GM19438 (cell line): ENCODE measurements at regions not wholly inside any gene's neighbourhood (a gene's known extent, or its start where the extent isn't known, plus 50 kb on each side); places are given as distances from the start of the nearest gene placed in this dataset.

Source experiments
- ATAC-seq: cut with Tn5 transposase; IDR thresholded peaks from one replicate; pipeline ENCODE4 v1.9.1; 2021; ENCODE audit warnings: low read depth; ENCODE audit not compliant: unreplicated experiment

DNA sequence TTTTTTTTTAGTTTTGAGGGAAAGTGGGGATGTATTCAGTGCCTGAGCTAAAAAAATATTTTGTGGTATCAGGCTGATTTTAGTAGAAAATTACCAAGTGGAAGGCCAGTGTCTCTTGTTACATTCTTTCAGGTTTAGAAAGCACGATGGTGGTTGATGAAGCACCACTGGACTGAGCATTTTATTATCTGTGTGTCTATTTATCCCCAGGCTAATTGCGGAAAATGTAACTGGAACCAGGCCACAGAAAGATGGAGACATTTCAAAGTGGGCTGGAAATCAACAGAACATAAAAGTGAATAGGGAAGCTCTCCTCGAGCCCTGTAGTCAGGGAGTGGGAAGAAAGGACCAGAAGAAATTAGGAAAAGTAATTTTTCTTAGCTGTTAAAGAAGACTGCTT, 261.0 kb downstream of the STK31 start:
- ATAC-seq = no peak

DNA sequence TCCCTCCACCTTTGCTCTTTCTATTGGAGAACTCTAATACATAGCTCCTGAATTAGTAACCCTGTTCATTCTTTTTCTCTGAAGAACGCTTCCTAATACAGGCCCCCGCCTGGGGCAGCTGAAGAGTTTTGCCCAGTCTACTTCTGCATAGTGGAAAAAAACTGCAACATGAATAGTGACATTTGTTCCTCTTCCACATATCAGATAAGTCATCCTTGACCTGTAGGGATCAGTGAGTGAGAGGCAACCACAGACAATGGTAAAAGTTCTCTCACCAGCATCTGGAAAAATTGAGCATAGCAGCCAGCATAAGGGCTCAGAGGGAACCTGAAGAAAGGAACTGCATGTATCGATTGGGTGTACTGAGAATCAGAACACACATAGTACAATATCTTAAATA, 262.0 kb downstream of the STK31 start:
- ATAC-seq = no peak

DNA sequence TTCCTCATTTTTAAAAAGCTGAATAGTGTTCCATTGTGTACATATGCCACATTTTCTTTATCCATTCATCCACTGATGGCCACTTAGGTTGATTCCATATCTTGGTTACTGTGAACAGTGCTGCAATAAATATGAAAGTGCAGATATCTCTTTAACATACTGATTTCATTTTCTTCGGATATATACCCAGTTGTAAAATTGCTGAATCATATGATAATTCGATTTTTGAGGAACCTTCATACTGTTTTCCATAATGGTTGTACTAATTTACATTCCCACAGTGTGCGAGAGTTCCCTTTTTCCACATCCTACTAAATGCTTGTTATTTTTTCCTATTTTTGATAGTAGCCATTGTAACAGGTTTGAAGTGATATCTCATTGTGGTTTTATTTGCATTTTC, 263.2 kb downstream of the STK31 start:
- no peak for ATAC-seq

DNA sequence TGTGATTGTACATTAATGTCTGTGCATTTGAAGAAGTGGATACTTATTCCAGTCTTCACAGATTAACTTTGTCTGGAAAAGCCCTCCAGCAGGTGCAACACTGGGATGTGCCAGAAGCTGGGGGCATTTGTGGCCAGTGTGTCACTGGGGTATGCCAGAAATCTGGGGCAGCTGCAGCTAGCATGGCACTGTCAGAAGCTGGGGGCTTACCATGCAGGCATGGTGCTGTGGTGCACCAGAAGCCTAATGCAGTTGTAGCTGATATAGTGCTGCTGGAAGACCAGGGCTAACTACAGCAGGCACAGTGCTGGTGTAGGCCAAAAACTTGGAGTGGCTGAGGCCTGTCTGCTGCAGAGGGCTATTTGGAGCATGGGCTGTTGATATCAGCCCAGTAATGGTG, 270.1 kb downstream of the STK31 start:
- ATAC-seq = no peak

DNA sequence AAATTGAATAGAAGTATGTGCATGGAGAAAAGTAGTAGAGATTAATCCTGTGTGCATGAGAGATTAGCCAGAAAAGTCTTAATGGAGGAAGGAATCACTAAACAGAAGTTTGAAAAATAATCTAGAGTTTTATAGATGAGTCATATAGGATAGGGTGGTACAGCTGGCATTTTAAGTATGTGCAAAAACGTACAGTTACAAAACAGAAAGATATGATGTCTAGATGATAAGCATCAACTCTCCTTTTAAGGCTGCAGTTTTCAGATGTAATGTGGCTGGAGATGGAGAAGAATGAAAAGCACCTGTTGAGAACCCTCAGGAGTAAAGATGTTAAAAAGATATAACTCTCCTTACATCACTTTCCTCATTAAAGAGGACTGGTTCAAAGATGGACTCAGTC, 271.3 kb downstream of the STK31 start:
- no peak for ATAC-seq

DNA sequence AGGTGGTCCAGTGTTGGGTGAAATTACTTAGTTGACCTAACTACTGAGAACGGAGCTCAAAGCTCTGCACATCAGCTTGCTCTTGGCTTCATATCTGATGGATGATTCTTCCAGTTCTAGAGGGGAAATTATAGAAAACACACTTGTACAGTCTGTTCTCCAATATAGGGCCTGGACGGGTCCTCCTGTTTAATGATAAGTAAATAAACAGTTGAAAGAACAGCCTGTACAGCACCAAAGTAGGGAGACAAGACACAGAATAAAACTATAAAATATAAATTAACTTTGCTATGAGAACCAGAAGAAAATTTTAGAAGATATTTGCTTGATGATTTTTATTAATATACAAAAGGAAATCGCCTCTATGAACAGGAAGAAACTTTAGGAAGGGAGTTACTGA, 271.7 kb downstream of the STK31 start:
- no peak for ATAC-seq

DNA sequence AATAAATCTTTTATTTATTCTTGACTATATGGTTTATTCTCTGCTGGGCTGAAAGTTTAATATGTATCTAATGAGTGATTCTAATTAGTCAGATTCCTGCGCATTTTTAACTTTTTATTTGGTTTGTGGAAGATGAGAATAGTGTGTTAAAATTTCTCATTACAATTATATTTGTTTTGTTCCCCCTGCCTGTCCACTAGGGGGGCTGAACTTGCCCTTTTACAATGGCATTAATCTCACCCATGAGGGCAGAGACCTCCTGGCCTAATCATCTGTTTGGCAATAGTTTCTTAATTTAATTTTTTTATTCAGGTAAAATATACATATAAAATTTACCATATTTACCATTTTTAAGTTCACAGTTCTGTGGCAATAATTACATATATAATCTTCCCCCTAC, 278.5 kb upstream of the NPY start:
- ATAC-seq = no peak

DNA sequence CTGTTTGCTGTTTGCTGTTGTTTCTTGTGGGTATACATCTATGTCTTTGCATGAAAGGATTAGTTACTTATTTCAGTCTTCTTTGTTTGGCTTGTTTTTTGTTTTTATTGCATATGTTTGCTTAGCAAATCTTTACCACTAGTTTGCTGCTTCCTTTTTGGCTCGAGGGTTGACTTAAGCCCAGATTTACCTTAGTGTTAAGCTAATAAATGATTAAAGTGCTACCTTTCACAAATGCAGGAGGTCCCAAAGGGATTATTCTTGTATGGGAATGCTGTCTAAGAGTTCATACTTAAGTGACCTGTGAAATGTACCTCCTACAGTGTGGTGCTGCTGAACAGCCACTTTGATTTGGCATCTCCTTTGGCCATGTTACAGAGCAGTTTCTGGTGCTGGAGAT, 273.5 kb upstream of the NPY start:
- ATAC-seq = no peak

DNA sequence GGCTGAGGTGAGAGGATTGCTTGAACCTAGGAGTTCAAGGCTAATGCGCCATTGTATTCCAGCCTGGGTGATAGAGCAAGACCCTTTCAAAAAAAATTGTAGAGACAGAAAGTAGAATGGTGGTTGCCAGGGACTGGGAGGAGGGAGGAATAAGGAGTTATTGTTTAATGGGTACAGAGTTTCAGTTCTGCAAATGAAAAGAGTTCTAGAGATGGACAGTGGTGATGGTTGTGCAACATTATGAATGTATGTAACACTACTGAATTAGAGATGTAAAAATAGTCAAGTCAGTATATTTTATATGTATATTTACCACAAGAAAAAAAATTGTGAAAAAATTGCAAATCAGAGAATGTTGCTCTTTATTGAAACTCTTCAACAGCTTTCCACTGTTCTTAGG, 266.5 kb upstream of the NPY start:
- ATAC-seq = no peak

DNA sequence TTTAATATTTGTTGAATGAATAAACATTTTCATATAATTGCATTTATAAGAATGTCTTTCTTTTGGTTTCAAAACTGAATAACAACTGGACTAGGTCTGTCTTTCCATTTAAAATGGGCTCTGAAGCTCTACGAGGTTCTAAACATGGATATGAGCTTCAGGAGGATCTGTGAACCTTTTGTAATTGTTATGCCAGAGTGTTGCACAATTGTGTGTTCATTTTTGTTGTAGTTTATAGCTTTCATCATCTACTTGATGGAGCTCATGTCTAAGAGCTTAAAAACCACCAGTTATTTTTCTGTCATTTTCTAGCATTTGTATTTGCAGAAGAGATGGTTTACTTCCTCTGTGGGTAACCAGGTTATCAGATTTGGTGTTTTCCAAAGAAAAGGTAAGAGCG, 265.7 kb upstream of the NPY start:
- ATAC-seq = no peak

DNA sequence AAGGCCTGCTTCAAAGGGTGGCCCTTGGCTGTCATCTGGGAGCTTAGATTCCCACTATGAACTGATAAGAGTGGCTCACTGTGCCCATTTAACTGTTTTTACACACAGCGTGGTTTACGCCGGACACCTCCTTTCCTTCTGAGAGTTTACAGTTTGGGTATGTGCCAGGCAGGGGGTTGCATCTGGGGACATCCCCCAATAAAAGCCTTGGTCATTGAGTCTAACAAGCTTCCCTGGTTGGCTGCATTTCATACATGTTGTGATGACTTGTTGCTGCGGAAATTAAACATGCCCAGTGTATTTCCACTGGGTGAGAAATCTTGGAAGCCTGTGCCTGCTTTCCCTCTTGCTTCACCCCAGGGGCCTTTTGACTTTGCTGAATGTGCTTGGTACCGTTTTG, 264.1 kb upstream of the NPY start:
- ATAC-seq = no peak

DNA sequence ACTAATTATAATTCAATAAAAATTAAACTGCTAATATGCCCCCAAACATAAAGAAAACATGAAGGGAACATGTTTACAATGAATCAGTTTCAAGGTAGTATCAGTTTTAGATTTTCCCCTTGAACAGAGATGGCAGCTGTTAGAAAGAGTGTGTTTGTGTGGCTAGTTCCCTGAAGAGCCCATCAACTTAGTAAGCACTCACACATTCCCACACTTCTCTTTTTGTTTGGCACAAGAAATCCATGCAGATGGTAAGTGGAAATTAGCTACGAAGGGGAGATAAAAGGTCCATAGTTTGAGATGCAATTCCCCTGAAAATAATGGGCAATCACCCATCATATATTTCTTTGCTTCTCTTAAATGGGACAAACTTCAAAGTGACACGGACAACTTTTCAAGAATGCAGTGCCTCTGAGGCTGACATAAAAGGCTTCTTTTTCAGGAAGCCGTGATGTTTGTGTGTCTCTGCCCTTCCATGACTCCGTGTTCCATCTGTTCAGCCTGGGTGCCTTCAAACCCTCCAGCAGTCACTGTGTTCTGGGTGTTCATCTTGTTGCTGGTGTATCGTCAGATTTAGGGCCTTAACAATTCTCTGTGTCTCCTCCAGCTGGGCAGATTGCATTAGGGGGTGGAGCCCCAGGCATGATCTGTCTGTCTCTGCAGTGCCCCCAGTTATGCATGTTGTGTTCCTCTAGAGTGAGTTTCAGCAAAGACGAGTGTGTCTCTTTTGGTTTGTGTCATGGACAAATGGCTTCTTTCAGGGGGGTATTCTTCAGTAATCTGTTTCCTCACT, 259.5 kb upstream of the NPY start:
- no peak for ATAC-seq

DNA sequence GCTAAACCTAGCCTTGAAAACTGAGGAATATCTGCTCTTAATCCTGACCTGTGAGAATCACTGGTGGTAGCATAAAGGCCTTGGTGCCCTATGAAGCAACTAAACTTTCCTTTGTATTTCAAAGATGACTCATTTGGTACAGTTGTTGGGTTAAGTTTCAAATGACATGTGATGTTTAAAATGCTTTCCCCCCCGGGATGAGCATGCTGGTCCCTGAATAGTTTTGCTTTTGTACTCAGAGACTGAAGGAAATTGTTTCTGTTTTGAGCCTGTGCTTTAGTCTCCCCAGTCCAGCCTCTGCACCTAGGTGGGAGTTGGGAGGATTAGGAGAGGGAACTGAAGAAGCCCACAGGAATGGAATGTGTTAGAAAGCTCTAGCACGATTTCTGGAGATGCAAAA, 258.9 kb upstream of the NPY start:
- ATAC-seq = no peak

DNA sequence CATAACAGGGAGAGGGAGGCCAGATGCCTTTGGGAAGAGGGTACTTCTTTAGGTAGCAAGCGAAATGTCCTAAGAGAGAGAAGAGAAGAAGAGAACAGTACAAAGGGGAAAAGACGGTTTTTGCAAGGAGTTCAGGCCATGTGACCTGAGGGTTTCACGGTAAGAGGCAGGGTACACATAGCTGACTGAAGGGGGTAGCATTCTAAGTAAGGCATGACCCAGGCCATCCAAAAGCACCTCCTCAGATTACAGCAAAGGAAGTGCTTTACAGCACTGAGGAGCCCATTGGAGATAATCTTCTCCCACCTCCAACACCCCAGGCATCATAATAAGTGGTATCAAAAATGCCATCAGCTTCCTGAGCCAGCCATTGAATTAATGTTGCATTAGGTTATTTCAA, 258.2 kb upstream of the NPY start:
- ATAC-seq = no peak

DNA sequence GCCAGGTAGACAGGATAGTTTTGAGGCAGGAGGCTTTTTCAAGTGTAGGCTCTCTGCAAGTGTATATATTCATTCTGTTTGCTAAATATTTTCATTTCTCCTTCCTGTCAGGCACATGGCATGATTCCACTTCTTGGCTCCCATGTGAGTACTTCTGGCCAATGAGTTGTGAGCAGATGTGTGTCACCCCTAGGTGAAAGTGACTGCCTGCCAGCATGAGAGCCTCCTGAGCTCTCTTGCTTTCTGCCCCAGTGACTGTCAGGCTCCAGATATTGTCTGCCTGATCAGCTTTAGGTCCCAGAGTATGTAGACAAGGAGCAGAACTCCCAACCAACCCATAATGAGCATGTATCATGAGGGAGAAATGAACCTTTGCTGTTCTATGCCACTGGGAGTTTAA, 257.6 kb upstream of the NPY start:
- no peak for ATAC-seq

DNA sequence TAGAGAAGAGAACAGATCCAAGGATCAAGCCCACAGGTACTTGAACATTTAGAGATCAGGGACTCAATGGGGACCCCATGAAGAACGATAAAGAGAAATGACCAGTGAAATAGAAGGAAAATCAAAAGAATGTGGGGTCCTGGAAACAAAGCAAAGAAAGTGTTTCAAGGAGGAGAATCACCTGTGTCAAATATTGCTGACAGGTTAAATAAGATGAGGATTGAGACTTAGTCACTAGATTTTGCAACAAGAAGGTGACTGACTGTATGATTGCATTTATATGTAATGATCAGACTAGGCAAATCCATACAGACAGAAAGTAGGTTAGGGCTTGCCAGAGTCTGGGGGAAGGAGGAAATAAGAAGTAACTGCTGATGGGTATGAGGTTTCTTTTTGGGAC, 254.9 kb upstream of the NPY start:
- ATAC-seq = no peak

DNA sequence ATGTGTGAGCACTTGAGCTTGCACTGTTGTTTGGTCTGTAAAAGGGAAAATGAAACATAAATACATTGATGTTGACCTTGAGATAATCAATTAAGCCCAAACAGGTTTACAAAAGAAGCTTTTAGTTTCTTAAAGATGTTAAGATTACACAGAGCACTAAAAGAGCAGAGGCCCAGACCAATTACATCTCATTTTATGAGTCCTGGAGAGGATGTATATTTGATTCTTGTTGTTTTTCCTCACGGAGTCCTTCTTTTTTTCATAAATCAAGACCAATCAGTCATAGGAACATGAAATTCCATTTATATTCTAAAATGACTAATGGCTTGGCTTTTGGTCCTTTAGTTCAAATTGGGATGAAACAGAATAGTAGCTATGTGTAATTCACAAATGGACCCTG, 249.7 kb upstream of the NPY start:
- no peak for ATAC-seq

DNA sequence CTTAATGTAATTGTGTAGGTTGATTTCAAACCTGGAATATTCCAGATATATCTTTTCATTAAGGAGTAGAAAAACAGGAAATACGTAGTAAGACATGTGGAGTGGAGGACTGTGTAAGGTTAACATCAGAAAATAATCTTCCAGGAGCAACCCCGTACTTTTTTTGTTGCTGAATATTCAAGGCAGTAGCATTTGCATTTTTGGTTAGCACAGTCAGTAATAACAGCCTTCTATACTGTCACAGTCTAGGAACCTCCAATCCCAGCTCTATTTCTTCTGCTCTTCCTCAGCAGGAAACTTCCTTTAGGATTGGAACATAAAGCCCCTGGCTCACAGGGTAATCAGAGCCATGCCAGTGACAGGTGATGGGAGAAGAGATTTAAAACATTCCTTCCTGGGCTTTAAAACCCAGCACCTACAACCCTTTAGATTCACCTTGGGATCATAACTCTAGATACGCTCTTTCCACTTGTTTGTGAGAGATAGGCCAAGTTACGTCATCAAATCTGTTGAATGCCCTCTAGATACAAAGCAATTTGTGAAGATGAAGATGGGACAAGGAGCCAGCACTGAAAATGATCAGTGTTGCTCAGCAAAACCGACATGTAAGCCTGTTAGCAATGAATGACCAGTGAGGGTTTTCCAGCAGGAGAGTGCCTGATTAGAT, 248.5 kb upstream of the NPY start:
- no peak for ATAC-seq

DNA sequence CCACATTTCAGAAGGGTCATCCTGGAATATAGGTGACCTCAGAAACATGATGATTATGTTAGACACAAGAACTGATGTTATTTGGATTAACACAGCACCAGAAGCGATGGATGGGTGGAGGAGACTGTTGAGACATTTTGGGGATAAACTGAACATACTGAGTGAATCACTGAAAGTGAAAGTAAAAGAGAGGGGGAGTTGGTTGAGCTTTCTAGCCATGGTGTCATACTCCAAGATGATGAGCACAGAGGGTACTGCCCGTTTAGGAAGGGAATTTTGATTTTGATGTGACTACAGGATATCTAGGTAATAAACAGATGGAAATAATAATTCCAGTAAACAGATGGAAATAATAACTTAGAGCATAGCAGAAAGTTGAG, 248.0 kb upstream of the NPY start:
- no peak for ATAC-seq

DNA sequence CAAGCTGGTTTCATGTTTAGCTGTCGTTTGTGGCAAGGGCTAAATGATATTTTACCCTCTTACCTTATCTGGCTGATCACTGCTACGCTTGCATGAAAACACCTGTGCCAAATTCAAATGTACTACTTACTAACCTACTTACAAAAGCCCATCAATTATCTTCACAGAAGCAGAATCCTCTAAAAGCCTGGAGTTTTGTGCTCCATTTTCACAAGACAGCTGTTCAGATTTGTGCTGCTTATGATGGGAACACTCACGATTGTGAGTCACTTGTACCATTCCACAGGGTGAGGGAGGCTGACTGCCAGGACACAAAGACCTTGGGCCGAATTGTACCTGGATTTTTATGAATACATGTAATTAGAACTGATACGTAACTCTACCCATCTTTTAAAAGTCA, 245.0 kb upstream of the NPY start:
- no peak for ATAC-seq

DNA sequence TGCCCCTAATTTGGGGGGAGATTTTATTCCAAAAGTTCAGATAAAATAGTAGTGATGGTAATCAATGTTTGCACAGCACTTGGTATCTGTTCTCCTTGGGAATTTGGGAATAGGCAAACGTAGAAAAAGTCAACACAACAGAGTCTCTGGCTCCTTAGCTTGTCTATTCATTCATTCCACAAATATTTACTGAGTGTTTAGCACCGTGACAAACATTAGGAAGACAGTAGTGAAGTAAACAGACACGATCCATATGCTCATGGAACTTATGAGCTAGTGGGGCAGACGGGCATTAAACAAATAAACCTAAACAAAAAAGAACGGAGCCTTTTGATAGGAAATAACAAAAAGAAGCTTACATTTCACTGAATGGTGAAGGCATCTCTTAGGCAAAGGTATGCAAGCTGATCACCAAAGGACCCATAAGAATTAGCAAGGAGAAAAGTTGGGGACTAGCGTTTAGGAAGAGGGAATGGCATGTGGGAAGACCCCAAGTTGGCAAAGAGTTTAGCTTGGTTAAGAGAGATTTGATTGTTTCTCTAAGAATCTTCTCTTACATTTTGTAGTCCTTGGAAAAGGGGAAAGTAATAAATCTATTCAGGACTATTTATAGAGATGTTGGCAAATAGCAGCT, 243.9 kb upstream of the NPY start:
- ATAC-seq = no peak

DNA sequence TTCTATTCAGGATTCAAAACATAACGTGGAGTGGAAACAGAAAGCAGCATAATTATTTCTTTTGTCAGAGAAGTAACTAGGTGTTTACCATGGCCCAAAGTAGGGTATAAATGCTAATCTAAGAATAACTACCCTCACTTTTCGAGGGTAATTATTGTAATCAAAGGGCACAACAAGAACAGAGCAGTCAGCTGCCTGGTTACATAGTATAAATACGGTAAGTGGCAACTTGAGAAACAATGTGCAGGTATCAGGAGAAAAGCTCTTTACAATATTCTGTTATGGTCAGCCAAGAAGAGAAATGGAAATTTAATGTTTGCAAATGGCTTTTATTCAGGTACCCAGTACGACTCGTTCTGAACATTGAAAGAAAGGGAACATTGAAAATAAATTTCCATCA, 242.0 kb upstream of the NPY start:
- ATAC-seq = no peak
